B cell (primary cell): ENCODE measurements at regions not wholly inside any gene's neighbourhood (a gene's known extent, or its start where the extent isn't known, plus 50 kb on each side); places are given as distances from the start of the nearest gene placed in this dataset.

Experiments used
- ATAC-seq: fragments of 200-7000 bp; cut with Tn5 transposase; one replicate; pipeline ENCODE4 v1.10.0; 2021; ENCODE audit warnings: low read depth, mild to moderate bottlenecking, moderate number of reproducible peaks, moderate library complexity
- CTCF ChIA-PET: fragments of 350-600 bp; sonication (Branson Sonifier 250); formaldehyde crosslinking; loops from one replicate; lab custom pipeline; 2021; ENCODE audit warnings: antibody characterized with exemption, inconsistent platforms; lab: Charles Lee
- POLR2A ChIA-PET: fragments of 350-600 bp; sonication (Branson Sonifier 250); formaldehyde crosslinking; loops from one replicate; lab custom pipeline; 2021; ENCODE audit warnings: antibody characterized with exemption; lab: Charles Lee
- DNase-seq: peaks from one replicate; pipeline ENCODE4 v3.0.0; 2013
- H2AFZ ChIP-seq: 2 replicates; pipeline ENCODE4 v1.6.1; 2012; ENCODE audit warnings: mild to moderate bottlenecking, low read depth, low read length; ENCODE audit not compliant: insufficient read depth, poor library complexity, severe bottlenecking
- H3K27ac ChIP-seq, 2 donors: 1 replicate in 1 of 2; 2 replicates in 1 of 2; pipeline ENCODE4 v1.5.1; 2012 to 2013; ENCODE audit warnings: low read length in 2 of 2, mild to moderate bottlenecking in 2 of 2, moderate library complexity in 1 of 2
- H3K27me3 ChIP-seq, 4 experiments: fragments of 200-600 bp in 1 of 4; sonication (generic) in 1 of 4; replicated peaks in 1 of 4; 1 replicate in 2 of 4; 2 replicates in 2 of 4; pipeline versions ENCODE4 v1.6.1 to v1.7.0; 2013 to 2016; ENCODE audit warnings: low read length in 3 of 4, mild to moderate bottlenecking in 2 of 4, mixed read lengths in 1 of 4, moderate library complexity in 1 of 4; ENCODE audit not compliant: insufficient read depth in 4 of 4, control insufficient read depth in 3 of 4; ENCODE audit errors: control extremely low read depth in 1 of 4
- H3K36me3 ChIP-seq, 2 experiments: replicated peaks in 1 of 2; 1 replicate in 1 of 2; 2 replicates in 1 of 2; pipeline versions ENCODE4 v1.6.1 to v1.7.1; 2013; ENCODE audit warnings: low read length in 1 of 2; ENCODE audit not compliant: insufficient read depth in 2 of 2, control insufficient read depth in 1 of 2; ENCODE audit errors: control extremely low read depth in 1 of 2, extremely low read depth in 1 of 2
- H3K4me1 ChIP-seq, 2 donors: fragments of 200-600 bp in 1 of 2; sonication (generic) in 1 of 2; 1 replicate in 1 of 2; 2 replicates in 1 of 2; pipeline versions ENCODE4 v1.5.1 to v1.6.1; 2013 to 2017; ENCODE audit warnings: low read length in 2 of 2; ENCODE audit not compliant: control insufficient read depth in 2 of 2, insufficient read depth in 2 of 2
- H3K4me2 ChIP-seq: replicated peaks from 2 replicates; pipeline ENCODE3; 2012; ENCODE audit warnings: mild to moderate bottlenecking, low read depth, low read length; ENCODE audit not compliant: poor library complexity, severe bottlenecking
- H3K4me3 ChIP-seq, 5 experiments: fragments of 200-600 bp in 1 of 5; sonication (generic) in 1 of 5; 1 replicate in 3 of 5; 2 replicates in 2 of 5; pipeline versions ENCODE4 v1.5.1 to v1.7.0; 2011 to 2016; ENCODE audit warnings: low read length in 4 of 5, mild to moderate bottlenecking in 4 of 5, low read depth in 2 of 5, control low read depth in 1 of 5, moderate library complexity in 1 of 5; ENCODE audit not compliant: insufficient read depth in 1 of 5; ENCODE audit errors: control extremely low read depth in 1 of 5, extremely low read depth in 1 of 5
- H3K79me2 ChIP-seq: fragments of 200-600 bp; sonication (generic); one replicate; pipeline ENCODE4 v1.6.0; 2016; ENCODE audit warnings: low read length; ENCODE audit not compliant: control insufficient read depth, insufficient read depth
- H3K9ac ChIP-seq: fragments of 200-600 bp; sonication (generic); 2 replicates; pipeline ENCODE4 v1.6.1; 2017; ENCODE audit warnings: mild to moderate bottlenecking, low read length, moderate library complexity
- H3K9me3 ChIP-seq, 3 donors: one replicate each; pipeline versions ENCODE4 v1.6.1 to v1.7.1; 2013; ENCODE audit warnings: low read length in 2 of 3; ENCODE audit not compliant: control insufficient read depth in 2 of 3, insufficient read depth in 1 of 3; ENCODE audit errors: control extremely low read depth in 1 of 3
- H4K20me1 ChIP-seq: 2 replicates; pipeline ENCODE4 v1.6.0; 2012; ENCODE audit warnings: mild to moderate bottlenecking, low read length; ENCODE audit not compliant: insufficient read depth, control insufficient read depth, poor library complexity, severe bottlenecking
- H3K27ac Mint-ChIP-seq: one replicate; pipeline ENCODE4 v1.8.0; 2021; ENCODE audit warnings: mixed read lengths
- H3K27me3 Mint-ChIP-seq: one replicate; pipeline ENCODE4 v1.8.0; 2021; ENCODE audit warnings: mixed read lengths
- H3K4me1 Mint-ChIP-seq: one replicate; pipeline ENCODE4 v1.8.0; 2021; ENCODE audit warnings: mixed read lengths
- H3K4me3 Mint-ChIP-seq: one replicate; pipeline ENCODE4 v1.8.0; 2021; ENCODE audit warnings: mixed read lengths
- H3K9me3 Mint-ChIP-seq: one replicate; pipeline ENCODE4 v1.8.0; 2022; ENCODE audit warnings: mixed read lengths; ENCODE audit not compliant: insufficient read depth
- CTCF ChIP-seq: fragments of 200-600 bp; IDR thresholded peaks from one replicate; pipeline ENCODE4 v1.8.0; 2022; ENCODE audit warnings: antibody characterized with exemption, mild to moderate bottlenecking
- EZH2 ChIP-seq: IDR thresholded peaks from 2 replicates; pipeline ENCODE4 v1.6.1; 2012; ENCODE audit warnings: borderline replicate concordance, low read depth, mild to moderate bottlenecking, moderate library complexity, low read length; ENCODE audit not compliant: insufficient read depth, poor library complexity, severe bottlenecking
- WGBS: methylation state at CpG from one replicate; pipeline ENCODE4 v1.1.5; 2013; ENCODE audit warnings: missing lambda C conversion rate; ENCODE audit not compliant: insufficient coverage; 5-methylcytosine and 5-hydroxymethylcytosine counted together
- intact Hi-C: fragments of 100-400 bp; cut with micrococcal nuclease; formaldehyde crosslinking; loops from one replicate; pipeline ENCODE4 v1.10.0; 2022

GRCh38 chr5:28917631-28918030, 1879.2 kb upstream of the CDH9 start:
- no peak overlapping the region for H3K4me3 ChIP-seq
- no peak overlapping the region for H3K4me2 ChIP-seq
- H3K9ac ChIP-seq: no peak overlapping the region
- no peaks in the 10 kb centered on the region for H3K36me3 ChIP-seq
- ChIA-PET CTCF (no interaction called here), POLR2A (no interaction called here)
- H2AFZ ChIP-seq: no peak overlapping the region
- no peaks in the 10 kb centered on the region for H3K27me3 ChIP-seq
- H3K27ac Mint-ChIP-seq: no peak overlapping the region
- DNase-seq (no peak), ATAC-seq (no peak)
- no peaks in the 10 kb centered on the region for H3K4me1 ChIP-seq
- H3K27ac ChIP-seq: no peak overlapping the region
- H3K9me3 ChIP-seq: no peaks in the 10 kb centered on the region
- no peaks in the 10 kb centered on the region for H4K20me1 ChIP-seq
- no peak overlapping the region for H3K4me3 Mint-ChIP-seq
- H3K9me3 Mint-ChIP-seq: peaks cover 2% of the 10 kb centered on the region
- TF ChIP-seq CTCF: no peak
- no peak for TF ChIP-seq EZH2
- intact Hi-C loops: no loop called here
- no peaks in the 10 kb centered on the region for H3K4me1 Mint-ChIP-seq
- H3K79me2 ChIP-seq: no peaks in the 10 kb centered on the region
- no CpG with 5 or more reads among the region's 2 CpGs for WGBS
- H3K27me3 Mint-ChIP-seq: no peaks in the 10 kb centered on the region

GRCh38 chr5:28914297-28914696, 1875.9 kb upstream of the CDH9 start:
- no peaks in the 10 kb centered on the region for H3K27me3 Mint-ChIP-seq
- no peaks in the 10 kb centered on the region for H3K4me1 ChIP-seq
- intact Hi-C loops: no loop called here
- no peaks in the 10 kb centered on the region for H3K79me2 ChIP-seq
- ChIA-PET CTCF (interaction anchor here (0.6 kb wide), 1 partner anchor 793 kb away, joined by 3 read pairs; no protein-coding TSS in a partner anchor), POLR2A (no interaction called here)
- no peaks in the 10 kb centered on the region for H4K20me1 ChIP-seq
- H3K9me3 ChIP-seq: no peaks in the 10 kb centered on the region
- TF ChIP-seq EZH2: no peak
- no peak for TF ChIP-seq CTCF
- H2AFZ ChIP-seq: no peak overlapping the region
- no peak overlapping the region for H3K4me3 ChIP-seq
- H3K36me3 ChIP-seq: no peaks in the 10 kb centered on the region
- H3K4me3 Mint-ChIP-seq: no peak overlapping the region
- no peak overlapping the region for H3K4me2 ChIP-seq
- H3K27me3 ChIP-seq: no peaks in the 10 kb centered on the region
- DNase-seq: no peak
- ATAC-seq: no peak
- H3K9me3 Mint-ChIP-seq: peaks cover 1% of the 10 kb centered on the region
- no peaks in the 10 kb centered on the region for H3K4me1 Mint-ChIP-seq
- no peak overlapping the region for H3K27ac ChIP-seq
- no peak overlapping the region for H3K9ac ChIP-seq
- no CpG with 5 or more reads among the region's 2 CpGs for WGBS
- no peak overlapping the region for H3K27ac Mint-ChIP-seq
